RWPE2 (cell line): ENCODE measurements at regions not wholly inside any gene's neighbourhood (a gene's known extent, or its start where the extent isn't known, plus 50 kb on each side); places are given as distances from the start of the nearest gene placed in this dataset.

Experiments used
- ATAC-seq: fragments of 200-7000 bp; cut with Tn5 transposase; 3 replicates; pipeline ENCODE4 v1.9.1; 2021; ENCODE audit warnings: low read depth
- DNase-seq: peaks from one replicate; pipeline ENCODE4 v3.0.0-alpha.2; 2020; ENCODE audit warnings: low spot score
- H3K27ac ChIP-seq: fragments of 450-650 bp; 2 replicates; pipeline ENCODE4 v1.5.1; 2017; ENCODE audit warnings: mild to moderate bottlenecking; ENCODE audit not compliant: poor library complexity, severe bottlenecking
- H3K27me3 ChIP-seq: fragments of 250-450 bp; sonication (Bioruptor Pico); 2 replicates; pipeline ENCODE4 v1.5.1; 2021; ENCODE audit warnings: mild to moderate bottlenecking, moderate library complexity; ENCODE audit not compliant: insufficient read depth, poor library complexity, severe bottlenecking
- H3K36me3 ChIP-seq: fragments of 250-450 bp; sonication (Bioruptor Pico); 2 replicates; pipeline ENCODE4 v1.5.1; 2020; ENCODE audit warnings: low read depth, mild to moderate bottlenecking, moderate library complexity
- H3K4me1 ChIP-seq: fragments of 250-450 bp; sonication (Bioruptor Pico); 2 replicates; pipeline ENCODE4 v1.5.1; 2021; ENCODE audit warnings: mild to moderate bottlenecking, moderate library complexity; ENCODE audit not compliant: insufficient read depth, poor library complexity, severe bottlenecking
- H3K4me3 ChIP-seq: fragments of 250-450 bp; sonication (Bioruptor Pico); 2 replicates; pipeline ENCODE4 v1.5.1; 2021; ENCODE audit warnings: mild to moderate bottlenecking, moderate library complexity; ENCODE audit not compliant: severe bottlenecking
- H3K9me3 ChIP-seq: fragments of 250-450 bp; sonication (Bioruptor Pico); 2 replicates; pipeline ENCODE4 v1.5.1; 2021; ENCODE audit warnings: mild to moderate bottlenecking, moderate library complexity; ENCODE audit not compliant: severe bottlenecking
- CTCF ChIP-seq: fragments of 450-650 bp; IDR thresholded peaks from one replicate; pipeline ENCODE4 v1.5.1; 2017; ENCODE audit warnings: mild to moderate bottlenecking, moderate library complexity; ENCODE audit not compliant: poor library complexity, severe bottlenecking

- TF ChIP-seq CTCF: no peak
- no peak for ATAC-seq
- no peak overlapping the region for H3K4me3 ChIP-seq
- DNase-seq: no peak
- H3K27me3 ChIP-seq: no peaks in the 10 kb centered on the region
- H3K27ac ChIP-seq: no peak overlapping the region
- H3K4me1 ChIP-seq: no peaks in the 10 kb centered on the region
- H3K36me3 ChIP-seq: no peaks in the 10 kb centered on the region
- no peaks in the 10 kb centered on the region for H3K9me3 ChIP-seq
Observed at GRCh38 chr2:181374781-181375675, 82.2 kb upstream of the ITGA4 start.

- DNase-seq: no peak
- no peak for TF ChIP-seq CTCF
- Histone ChIP-seq H3K9me3 (no peaks in the 10 kb centered on the region), H3K4me1 (no peaks in the 10 kb centered on the region), H3K36me3 (no peaks in the 10 kb centered on the region), H3K4me3 (no peak overlapping the region), H3K27ac (no peak overlapping the region), H3K27me3 (no peaks in the 10 kb centered on the region)
- no peak for ATAC-seq
Observed at GRCh38 chr2:181376442-181376841, 80.7 kb upstream of the ITGA4 start.

GRCh38 chr2:181376999-181377398 lies 80.2 kb upstream of the ITGA4 start:
- ATAC-seq (no peak), DNase-seq (no peak)
- no peak for TF ChIP-seq CTCF
- Histone ChIP-seq H3K4me3 (no peak overlapping the region), H3K4me1 (no peaks in the 10 kb centered on the region), H3K27ac (no peak overlapping the region), H3K27me3 (no peaks in the 10 kb centered on the region), H3K36me3 (no peaks in the 10 kb centered on the region), H3K9me3 (no peaks in the 10 kb centered on the region)

- H3K9me3 ChIP-seq: no peaks in the 10 kb centered on the region
- ATAC-seq: no peak
Observed at GRCh38 chr2:181378491-181378890, 78.7 kb upstream of the ITGA4 start.

More at GRCh38 chr2:181378491-181378890, 78.7 kb upstream of the ITGA4 start:
- no peak overlapping the region for H3K4me3 ChIP-seq
- no peaks in the 10 kb centered on the region for H3K36me3 ChIP-seq
- no peak for TF ChIP-seq CTCF
- no peak overlapping the region for H3K27ac ChIP-seq
- H3K27me3 ChIP-seq: no peaks in the 10 kb centered on the region
- DNase-seq: no peak
- H3K4me1 ChIP-seq: no peaks in the 10 kb centered on the region
